ENCODE measurements at regions not wholly inside any gene's neighbourhood (a gene's known extent, or its start where the extent isn't known, plus 50 kb on each side); places are given as distances from the start of the nearest gene placed in this dataset.

DNA sequence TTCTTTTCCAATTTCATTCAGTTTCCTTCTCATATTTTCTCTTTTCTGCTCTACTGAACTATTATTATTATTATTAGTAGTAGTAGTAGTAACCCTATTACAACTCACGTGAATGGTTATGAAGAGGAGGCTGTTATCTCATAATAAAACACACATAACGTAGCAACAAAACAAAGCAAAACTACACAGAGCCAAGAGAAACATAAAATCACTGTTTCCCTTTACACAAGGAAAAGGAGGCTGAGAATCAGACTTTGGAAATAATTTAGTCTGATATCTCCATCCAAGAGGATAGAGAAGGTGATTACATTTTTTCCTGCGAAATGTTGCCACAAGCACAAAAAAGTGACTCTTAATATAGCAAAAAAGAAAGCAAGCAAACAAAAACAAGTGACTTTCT lies 975.8 kb upstream of the FLRT2 start:
- no peaks in the 10 kb centered on the region for H3K36me3 ChIP-seq
- H3K27me3 ChIP-seq, result no peaks in the 10 kb centered on the region
- TF ChIP-seq POLR2A (IDR thresholded peaks at IDR 0.05), result no peak
- TF ChIP-seq EP300 (IDR thresholded peaks at IDR 0.05), result no peak
- TF ChIP-seq, protein P1, sequence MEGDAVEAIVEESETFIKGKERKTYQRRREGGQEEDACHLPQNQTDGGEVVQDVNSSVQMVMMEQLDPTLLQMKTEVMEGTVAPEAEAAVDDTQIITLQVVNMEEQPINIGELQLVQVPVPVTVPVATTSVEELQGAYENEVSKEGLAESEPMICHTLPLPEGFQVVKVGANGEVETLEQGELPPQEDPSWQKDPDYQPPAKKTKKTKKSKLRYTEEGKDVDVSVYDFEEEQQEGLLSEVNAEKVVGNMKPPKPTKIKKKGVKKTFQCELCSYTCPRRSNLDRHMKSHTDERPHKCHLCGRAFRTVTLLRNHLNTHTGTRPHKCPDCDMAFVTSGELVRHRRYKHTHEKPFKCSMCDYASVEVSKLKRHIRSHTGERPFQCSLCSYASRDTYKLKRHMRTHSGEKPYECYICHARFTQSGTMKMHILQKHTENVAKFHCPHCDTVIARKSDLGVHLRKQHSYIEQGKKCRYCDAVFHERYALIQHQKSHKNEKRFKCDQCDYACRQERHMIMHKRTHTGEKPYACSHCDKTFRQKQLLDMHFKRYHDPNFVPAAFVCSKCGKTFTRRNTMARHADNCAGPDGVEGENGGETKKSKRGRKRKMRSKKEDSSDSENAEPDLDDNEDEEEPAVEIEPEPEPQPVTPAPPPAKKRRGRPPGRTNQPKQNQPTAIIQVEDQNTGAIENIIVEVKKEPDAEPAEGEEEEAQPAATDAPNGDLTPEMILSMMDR (IDR thresholded peaks at IDR 0.05), result no peak
- DNase-seq, result no peak
- H3K4me3 ChIP-seq, result no peak overlapping the region
- intact Hi-C loops (cut with DNase I), result no loop called here
- H3K4me1 ChIP-seq (ENCODE audit: insufficient read depth), result no peaks in the 10 kb centered on the region
- H3K27ac ChIP-seq, result no peak overlapping the region
- no peaks in the 10 kb centered on the region for H3K9me3 ChIP-seq
- 21 to 30% (median 24%) methylated on average over 3 of the region's 3 CpGs for WGBS, 3 donors

DNA sequence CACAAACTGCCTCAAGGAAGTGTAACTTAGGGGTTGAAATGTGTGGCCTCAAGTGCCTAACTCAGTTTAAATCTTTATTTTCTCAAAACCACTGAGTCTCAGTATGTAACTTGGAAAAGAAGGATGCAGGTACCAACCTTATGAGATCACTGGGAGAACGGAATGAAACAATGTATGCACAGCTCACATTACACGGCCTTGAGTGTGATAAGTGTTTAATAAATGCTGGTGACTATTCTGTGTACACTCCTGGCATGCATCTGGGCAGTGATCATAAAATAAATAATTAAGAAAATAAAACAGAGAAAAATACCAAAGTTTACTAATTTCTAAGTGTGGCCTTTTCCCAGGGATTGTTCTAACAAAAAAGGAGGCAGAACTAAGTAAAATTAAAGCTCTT lies 974.5 kb upstream of the FLRT2 start:
- Histone ChIP-seq H3K4me3 (no peak overlapping the region), H3K27me3 (no peaks in the 10 kb centered on the region), H3K27ac (no peak overlapping the region), H3K36me3 (no peaks in the 10 kb centered on the region), H3K4me1 (ENCODE audit: insufficient read depth) (no peaks in the 10 kb centered on the region), H3K9me3 (no peaks in the 10 kb centered on the region)
- TF ChIP-seq EP300 (IDR thresholded peaks at IDR 0.05) (no peak), POLR2A (IDR thresholded peaks at IDR 0.05) (no peak)
- TF ChIP-seq, protein P1 (IDR thresholded peaks at IDR 0.05), result no peak
- DNase-seq, result no peak
- 72 to 86% (median 85%) methylated on average over 2 of the region's 2 CpGs for WGBS, 3 donors
- intact Hi-C loops (cut with DNase I), result no loop called here

DNA sequence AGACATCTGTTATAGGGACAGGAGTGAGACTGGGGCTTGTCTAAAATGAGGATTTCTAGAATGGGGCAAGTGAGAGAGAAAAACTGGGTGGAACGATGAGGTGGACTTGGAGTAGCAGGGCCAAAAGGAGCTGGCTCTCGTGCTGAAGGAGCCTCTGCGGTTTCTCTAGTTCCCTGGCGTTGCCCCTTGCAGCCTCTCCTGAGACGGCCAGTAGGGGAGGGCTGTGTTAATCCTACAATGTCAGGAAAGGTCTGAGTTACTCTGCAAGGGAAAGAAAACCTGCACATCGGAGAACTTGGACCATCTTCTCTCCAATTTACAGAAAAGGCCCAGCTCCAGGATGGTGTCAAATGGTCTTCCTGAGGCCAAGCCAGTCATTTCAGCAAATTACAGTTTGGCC lies 963.8 kb upstream of the FLRT2 start:
- no peaks in the 10 kb centered on the region for H3K9me3 ChIP-seq
- H3K27ac ChIP-seq, result no peak overlapping the region
- H3K36me3 ChIP-seq, result no peaks in the 10 kb centered on the region
- no peaks in the 10 kb centered on the region for H3K27me3 ChIP-seq
- TF ChIP-seq POLR2A (IDR thresholded peaks at IDR 0.05) (no peak), EP300 (IDR thresholded peaks at IDR 0.05) (no peak)
- TF ChIP-seq, protein P1 (IDR thresholded peaks at IDR 0.05), result no peak
- intact Hi-C loops (cut with DNase I), result no loop called here
- no peak overlapping the region for H3K4me3 ChIP-seq
- no peak for DNase-seq
- no peaks in the 10 kb centered on the region for H3K4me1 ChIP-seq (ENCODE audit: insufficient read depth)
- 89 to 98% (median 93%) methylated on average over 6 of the region's 6 CpGs for WGBS, 3 donors

DNA sequence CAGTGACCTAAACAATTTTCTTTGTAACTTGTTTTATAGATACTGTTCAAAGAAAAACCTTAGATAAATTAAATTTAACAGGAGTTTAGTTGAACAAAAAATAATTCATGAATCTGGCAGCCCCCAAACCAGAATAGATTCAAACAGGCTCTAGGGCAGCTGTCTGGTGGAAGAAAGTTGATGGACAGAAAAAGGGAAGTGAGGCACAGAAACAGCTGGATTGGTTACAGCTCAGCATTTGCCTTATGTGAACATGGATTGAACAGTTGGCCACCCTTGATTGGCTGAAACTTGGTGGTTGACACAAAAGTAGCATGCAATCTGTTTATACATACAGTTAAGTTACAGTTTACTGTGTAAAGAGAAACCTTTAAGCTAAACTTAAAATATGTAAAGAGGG lies 954.3 kb upstream of the FLRT2 start:
- H3K9me3 ChIP-seq, result no peaks in the 10 kb centered on the region
- intact Hi-C loops (cut with DNase I), result no loop called here
- DNase-seq, result no peak
- H3K4me3 ChIP-seq, result no peak overlapping the region
- H3K27ac ChIP-seq, result no peak overlapping the region
- H3K27me3 ChIP-seq, result no peaks in the 10 kb centered on the region
- no peaks in the 10 kb centered on the region for H3K36me3 ChIP-seq
- TF ChIP-seq EP300 (IDR thresholded peaks at IDR 0.05), result no peak
- TF ChIP-seq, protein P1 (IDR thresholded peaks at IDR 0.05), result no peak
- H3K4me1 ChIP-seq (ENCODE audit: insufficient read depth), result no peaks in the 10 kb centered on the region

DNA sequence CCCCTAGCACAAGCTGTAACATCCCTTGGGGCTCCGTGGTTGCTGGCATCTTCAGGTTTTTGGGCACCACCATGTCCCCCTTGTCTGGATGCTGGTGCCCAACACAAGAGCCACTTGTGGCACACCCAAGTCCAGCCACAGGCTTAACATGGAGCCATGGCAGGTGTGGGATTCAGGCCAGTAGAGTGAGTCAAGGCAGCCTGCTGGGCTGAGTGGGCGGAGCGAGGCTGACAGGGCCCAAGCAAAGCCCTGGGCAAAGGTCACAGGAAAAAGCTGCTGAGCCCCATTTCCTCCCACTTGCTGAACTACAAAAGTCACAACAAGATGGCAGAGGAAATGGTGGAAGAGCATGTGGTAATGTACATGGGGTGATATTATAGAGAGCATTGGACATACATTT lies 950.7 kb upstream of the FLRT2 start:
- H3K4me3 ChIP-seq, result no peak overlapping the region
- WGBS, 3 donors, result 94 to 98% (median 96%) methylated on average over 3 of the region's 3 CpGs

More for the DNA sequence above, 950.7 kb upstream of the FLRT2 start:
- TF ChIP-seq POLR2A (IDR thresholded peaks at IDR 0.05), result no peak
- TF ChIP-seq, protein P1 (IDR thresholded peaks at IDR 0.05), result no peak
- no peak for TF ChIP-seq EP300 (IDR thresholded peaks at IDR 0.05)
- no peaks in the 10 kb centered on the region for H3K36me3 ChIP-seq
- H3K9me3 ChIP-seq, result no peaks in the 10 kb centered on the region
- intact Hi-C loops (cut with DNase I), result no loop called here
- H3K27me3 ChIP-seq, result no peaks in the 10 kb centered on the region
- no peak overlapping the region for H3K27ac ChIP-seq
- no peak for DNase-seq
- H3K4me1 ChIP-seq (ENCODE audit: insufficient read depth), result no peaks in the 10 kb centered on the region

Data from ovary (tissue), 7 donors.